ENCODE measurements at regions not wholly inside any gene's neighbourhood (a gene's known extent, or its start where the extent isn't known, plus 50 kb on each side); places are given as distances from the start of the nearest gene placed in this dataset.

DNA sequence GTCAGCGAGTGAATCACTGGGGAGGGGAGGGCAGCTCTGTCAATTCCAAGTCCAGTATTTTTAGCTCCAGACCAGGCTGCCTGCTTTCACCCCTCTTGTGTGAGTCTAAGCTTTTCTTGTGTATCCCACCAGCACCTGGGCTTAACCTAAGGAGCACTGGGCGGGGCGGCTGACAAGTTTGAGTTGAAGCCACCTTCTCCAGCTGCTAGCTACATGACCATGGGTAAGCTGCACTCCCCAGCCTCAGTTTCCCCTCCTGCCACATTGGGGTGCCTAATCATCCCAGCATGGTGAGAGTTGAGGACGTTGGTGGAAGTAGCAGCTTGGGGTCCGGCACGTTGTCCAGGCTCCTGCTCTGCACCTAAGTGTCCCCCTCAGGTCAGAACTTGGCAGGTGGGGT is 89.8 kb upstream of the PCBD1 start:
- TF ChIP-seq EZH2 (IDR thresholded peaks at IDR 0.05; ENCODE audit: insufficient read depth, poor library complexity, severe bottlenecking) = no peak
- TF ChIP-seq EZH2phosphoT487 (IDR thresholded peaks at IDR 0.05; ENCODE audit: insufficient read depth, low read depth) = no peak
